GM12891 (cell line): ENCODE measurements at regions not wholly inside any gene's neighbourhood (a gene's known extent, or its start where the extent isn't known, plus 50 kb on each side); places are given as distances from the start of the nearest gene placed in this dataset.

ENCODE experiments used
- PAX5 ChIP-seq: IDR thresholded peaks from 2 replicates; pipeline ENCODE4 v1.6.1; 2011; ENCODE audit warnings: low read length, moderate library complexity, mild to moderate bottlenecking; ENCODE audit not compliant: insufficient read depth, severe bottlenecking
- POLR2A ChIP-seq: IDR thresholded peaks from 2 replicates; pipeline ENCODE4 v1.6.1; 2011; ENCODE audit warnings: low read depth, low read length, control low read depth
- POLR2AphosphoS5 ChIP-seq: IDR thresholded peaks from 2 replicates; pipeline ENCODE4 v1.6.1; 2011; ENCODE audit warnings: low read depth, low read length, control low read depth
- TAF1 ChIP-seq: IDR thresholded peaks from 2 replicates; pipeline ENCODE4 v1.6.1; 2011; ENCODE audit warnings: low read depth, low read length, control low read depth

- TF ChIP-seq POLR2AphosphoS5: no peak
- TF ChIP-seq PAX5: no peak
- TF ChIP-seq POLR2A: no peak
- TF ChIP-seq TAF1: no peak
Measured at GRCh38 chr10:124271676-124272075, 147.0 kb downstream of the OAT start.
